CD4-positive, alpha-beta T cell treated with Interleukin-21 for 1 hour (primary cell): ENCODE measurements at regions not wholly inside any gene's neighbourhood (a gene's known extent, or its start where the extent isn't known, plus 50 kb on each side); places are given as distances from the start of the nearest gene placed in this dataset.
"Not testable (repeated sequence)": the region's sequence is repeated elsewhere in the genome, so short reads cannot be mapped to it uniquely, and the experiment has no call there.

Source experiments
- DNase-seq: peaks from one replicate; pipeline ENCODE4 v3.0.0-alpha.2; 2020

GRCh38 chr20:53855733-53856132 lies 214.7 kb downstream of the BCAS1 start:
- DNase-seq, result no peak

- not testable (repeated sequence) for DNase-seq
Observed at GRCh38 chr20:53854609-53854926, 215.8 kb downstream of the BCAS1 start.

GRCh38 chr20:53853111-53853713 lies 217.2 kb downstream of the BCAS1 start:
- no peak for DNase-seq

- no peak for DNase-seq
Observed at GRCh38 chr20:53852691-53853090, 217.7 kb downstream of the BCAS1 start.

GRCh38 chr20:53852014-53852413 lies 218.4 kb downstream of the BCAS1 start:
- DNase-seq, result no peak

- no peak for DNase-seq
Observed at GRCh38 chr20:53850319-53850718, 220.1 kb downstream of the BCAS1 start.

- no peak for DNase-seq
Observed at GRCh38 chr20:53849471-53850059, 220.8 kb downstream of the BCAS1 start.

- no peak for DNase-seq
Observed at GRCh38 chr20:53848304-53848703, 222.1 kb downstream of the BCAS1 start.

- DNase-seq, result no peak
Observed at GRCh38 chr20:53847837-53848170, 222.6 kb downstream of the BCAS1 start.

- peak; percentile 42 for DNase-seq
Observed at GRCh38 chr20:53847139-53847836, 223.1 kb downstream of the BCAS1 start.

- no peak for DNase-seq
Observed at GRCh38 chr20:53846640-53847039, 223.8 kb downstream of the BCAS1 start.

GRCh38 chr20:53845980-53846379 lies 224.4 kb downstream of the BCAS1 start:
- no peak for DNase-seq

- DNase-seq, result no peak
Observed at GRCh38 chr20:53844259-53844658, 226.1 kb downstream of the BCAS1 start.

GRCh38 chr20:53843645-53844044 lies 226.7 kb downstream of the BCAS1 start:
- no peak for DNase-seq

GRCh38 chr20:53842301-53843099 lies 227.9 kb downstream of the BCAS1 start:
- DNase-seq, result peak; percentile 58

GRCh38 chr20:53841741-53842140 lies 228.7 kb downstream of the BCAS1 start:
- DNase-seq, result no peak

- no peak for DNase-seq
Observed at GRCh38 chr20:53840532-53840931, 229.9 kb downstream of the BCAS1 start.

- DNase-seq, result peak; percentile 74
Observed at GRCh38 chr20:53839423-53840176, 230.8 kb downstream of the BCAS1 start.

GRCh38 chr20:53838311-53838868 lies 232.0 kb downstream of the BCAS1 start:
- no peak for DNase-seq

GRCh38 chr20:53837126-53837826 lies 233.1 kb downstream of the BCAS1 start:
- no peak for DNase-seq

- DNase-seq, result no peak
Observed at GRCh38 chr20:53834749-53835148, 235.6 kb downstream of the BCAS1 start.

- DNase-seq, result no peak
Observed at GRCh38 chr20:53834062-53834442, 236.3 kb downstream of the BCAS1 start.
